ENCODE measurements at regions not wholly inside any gene's neighbourhood (a gene's known extent, or its start where the extent isn't known, plus 50 kb on each side); places are given as distances from the start of the nearest gene placed in this dataset.

GRCh38 chr3:72436863-72437592 lies 411.2 kb downstream of the SHQ1 start:
- H3K4ac ChIP-seq (replicated peaks; ENCODE audit: insufficient read length, low read depth, low read length), result no peak overlapping the region
- no peak overlapping the region for H3K56ac ChIP-seq (replicated peaks; ENCODE audit: insufficient read length, low read depth, low read length)
- H3K27ac ChIP-seq (ENCODE audit: low read depth, low read length), result no peak overlapping the region
- peaks cover 8% of the 10 kb centered on the region; the same call in 1 of the 2 replicates for H3K79me1 ChIP-seq (ENCODE audit: low read depth, low read length)
- H3K27me3 ChIP-seq (replicated peaks in 1 of 4; ENCODE audit: control insufficient read depth in 3 of 4, extremely low read depth in 1 of 4, insufficient read depth in 3 of 4, low read length in 3 of 4), result no peaks in the 10 kb centered on the region
- WGBS, 2 experiments (ENCODE audit: extremely low coverage in 1 of 2, insufficient coverage in 1 of 2, insufficient read length in 1 of 2, insufficient replicate concordance in 2 of 2, low coverage in 1 of 2, low lambda C conversion rate in 2 of 2, missing lambda C conversion rate in 1 of 2), result 80% methylated on average over 7 of the region's 7 CpGs; no CpG with 5 or more reads in 1 of the 2 experiments
- H4K5ac ChIP-seq (ENCODE audit: insufficient read length, low read depth, low read length), result no peak overlapping the region
- H4K91ac ChIP-seq (replicated peaks; ENCODE audit: insufficient read length, low read length), result no peak overlapping the region
- H2AFZ ChIP-seq (ENCODE audit: low read length), result no peak overlapping the region
- POLR2A ChIA-PET (ENCODE audit: partially characterized antibody), result interaction anchor here (1.0 kb wide), 1 partner anchor 157 kb away, joined by 3 read pairs; no protein-coding TSS in a partner anchor
- no peak overlapping the region for H3K4me3 ChIP-seq (ENCODE audit: extremely low read depth in 1 of 4, insufficient read depth in 2 of 4, low read depth in 3 of 4, low read length in 4 of 4)
- H3K18ac ChIP-seq (ENCODE audit: extremely low read depth, low read length), result no peak overlapping the region
- DNase-seq (ENCODE audit: low read depth in 1 of 2, low spot score in 2 of 2), result no peak
- H3K9ac ChIP-seq (replicated peaks in 1 of 4; ENCODE audit: extremely low read depth in 1 of 4, low read depth in 3 of 4, low read length in 3 of 4), result no peak overlapping the region
- no peak for FAIRE-seq
- no peak overlapping the region for H4K8ac ChIP-seq (ENCODE audit: extremely low read depth, insufficient read depth, low read length)
- H3K4me1 ChIP-seq (replicated peaks in 1 of 4; ENCODE audit: control insufficient read depth in 3 of 4, insufficient read depth in 4 of 4, low read length in 3 of 4), result peaks cover 0 to 6% (median 1%) of the 10 kb centered on the region in 4 experiments; a peak in 2 of 7 replicates
- CTCF ChIA-PET (ENCODE audit: partially characterized antibody), result interaction anchor here (1.2 kb wide), 1 partner anchor 511 kb away, joined by 3 read pairs; no protein-coding TSS in a partner anchor
- peaks cover 53 to 100% of the 10 kb centered on the region in 2 experiments for H3K79me2 ChIP-seq (ENCODE audit: control insufficient read depth in 1 of 2, insufficient read depth in 2 of 2, low read length in 2 of 2)
- H2BK20ac ChIP-seq (ENCODE audit: low read length), result no peak overlapping the region
- no peak overlapping the region for H2BK15ac ChIP-seq (ENCODE audit: low read length)
- no peak overlapping the region for H3K23ac ChIP-seq (ENCODE audit: insufficient read length)
- peaks cover 0 to 18% (median 0%) of the 10 kb centered on the region in 4 experiments; a peak in 3 of 8 replicates for H3K36me3 ChIP-seq (ENCODE audit: control insufficient read depth in 2 of 4, insufficient read depth in 4 of 4, low read length in 3 of 4)
- H2BK12ac ChIP-seq (ENCODE audit: low read depth, low read length), result no peak overlapping the region
- no peak overlapping the region for H2BK5ac ChIP-seq (ENCODE audit: low read depth, low read length)
- H3K9me3 ChIP-seq (ENCODE audit: insufficient read depth in 2 of 2, low read depth in 1 of 2, low read length in 1 of 2), result no peaks in the 10 kb centered on the region
- H3K4me2 ChIP-seq (ENCODE audit: insufficient read depth in 1 of 2, low read depth in 2 of 2, low read length in 2 of 2), result no peak overlapping the region
- H2AK5ac ChIP-seq (ENCODE audit: low read depth, low read length), result no peak overlapping the region
- H2BK120ac ChIP-seq (replicated peaks; ENCODE audit: low read depth, low read length), result no peak overlapping the region
- H3K23me2 ChIP-seq (ENCODE audit: low read depth, low read length), result no peaks in the 10 kb centered on the region
- no peak for TF ChIP-seq POLR2AphosphoS5 (IDR thresholded peaks at IDR 0.05; ENCODE audit: low read depth, low read length)
- TF ChIP-seq EZH2 (IDR thresholded peaks at IDR 0.05; ENCODE audit: low read depth, low read length, severe bottlenecking), result no peak
- no peak for TF ChIP-seq RBBP5 (IDR thresholded peaks at IDR 0.05; ENCODE audit: borderline replicate concordance, low read depth, low read length)
- TF ChIP-seq ZNF274 (IDR thresholded peaks at IDR 0.05; ENCODE audit: borderline replicate concordance, extremely low read depth, low read length), result no peak
- no peak for TF ChIP-seq FOSL1 (IDR thresholded peaks at IDR 0.05; ENCODE audit: insufficient read depth, low read depth, low read length)
- no peak for TF ChIP-seq TCF12 (IDR thresholded peaks at IDR 0.05; ENCODE audit: low read depth, low read length)
- no peak for TF ChIP-seq RAD21 (IDR thresholded peaks at IDR 0.05 in 1 of 2, conservative IDR thresholded peaks at IDR 0.05 in 1 of 2; ENCODE audit: low read depth in 2 of 2, low read length in 2 of 2)
- no peak for TF ChIP-seq JUND (IDR thresholded peaks at IDR 0.05; ENCODE audit: low read length)
- H4K20me1 ChIP-seq (replicated peaks in 1 of 2; ENCODE audit: control insufficient read depth in 1 of 2, insufficient read depth in 2 of 2, low read length in 2 of 2), result peaks cover 22 to 28% of the 10 kb centered on the region in 2 experiments
- no peak overlapping the region for H3K14ac ChIP-seq (ENCODE audit: insufficient read length)

Data from H1 (cell line).